Activated CD8-positive, alpha-beta memory T cell treated with anti-CD3 and anti-CD28 coated beads, Interleukin-2, amount 50 U/mL, for 4 hours (primary cell): ENCODE measurements at regions not wholly inside any gene's neighbourhood (a gene's known extent, or its start where the extent isn't known, plus 50 kb on each side); places are given as distances from the start of the nearest gene placed in this dataset.
"Not testable (repeated sequence)": the region's sequence is repeated elsewhere in the genome, so short reads cannot be mapped to it uniquely, and the experiment has no call there.

ENCODE experiments used
- DNase-seq: peaks from one replicate; pipeline ENCODE4 v3.0.0-alpha.2; 2020

DNA sequence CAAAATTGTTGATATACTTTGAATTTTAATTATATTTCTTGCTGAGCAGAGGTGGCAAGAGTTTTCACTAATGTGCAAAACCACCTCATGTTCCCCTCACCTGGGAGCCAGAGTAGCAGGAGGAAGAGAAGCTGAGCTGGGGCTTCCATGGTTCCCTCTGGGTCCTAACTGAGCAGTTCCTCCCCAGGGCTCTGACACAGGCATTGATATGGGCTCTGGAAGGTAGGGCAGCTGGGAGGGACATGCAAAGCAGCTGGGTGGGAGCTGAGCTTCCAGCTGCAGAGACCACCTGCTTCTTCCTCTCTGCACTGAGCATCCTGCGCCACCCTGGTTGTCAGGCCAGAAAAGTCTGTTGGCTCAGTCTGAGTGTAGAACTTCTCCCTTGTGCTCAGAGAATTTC, 336.1 kb downstream of the RPIA start:
- DNase-seq = not testable (repeated sequence)

DNA sequence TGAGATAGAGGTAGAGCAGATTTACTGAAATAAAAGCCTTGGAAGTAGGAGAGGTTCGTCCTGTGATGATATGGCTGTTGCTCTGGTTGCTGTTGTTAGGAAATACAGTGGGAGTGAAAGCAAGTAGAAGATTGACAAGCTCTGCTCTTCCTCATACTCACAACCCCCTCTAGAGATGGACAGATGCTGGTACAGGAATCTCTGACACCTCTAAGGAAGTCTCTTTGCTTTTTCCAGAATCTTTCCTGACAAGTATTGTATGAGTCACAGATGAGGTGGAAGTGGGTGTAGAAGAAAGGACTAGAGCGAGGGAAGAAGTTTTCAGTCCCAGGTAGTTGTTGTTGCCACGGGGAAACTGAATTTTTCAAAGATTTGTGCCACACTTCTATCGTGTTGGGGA, 337.8 kb downstream of the RPIA start:
- not testable (repeated sequence) for DNase-seq

DNA sequence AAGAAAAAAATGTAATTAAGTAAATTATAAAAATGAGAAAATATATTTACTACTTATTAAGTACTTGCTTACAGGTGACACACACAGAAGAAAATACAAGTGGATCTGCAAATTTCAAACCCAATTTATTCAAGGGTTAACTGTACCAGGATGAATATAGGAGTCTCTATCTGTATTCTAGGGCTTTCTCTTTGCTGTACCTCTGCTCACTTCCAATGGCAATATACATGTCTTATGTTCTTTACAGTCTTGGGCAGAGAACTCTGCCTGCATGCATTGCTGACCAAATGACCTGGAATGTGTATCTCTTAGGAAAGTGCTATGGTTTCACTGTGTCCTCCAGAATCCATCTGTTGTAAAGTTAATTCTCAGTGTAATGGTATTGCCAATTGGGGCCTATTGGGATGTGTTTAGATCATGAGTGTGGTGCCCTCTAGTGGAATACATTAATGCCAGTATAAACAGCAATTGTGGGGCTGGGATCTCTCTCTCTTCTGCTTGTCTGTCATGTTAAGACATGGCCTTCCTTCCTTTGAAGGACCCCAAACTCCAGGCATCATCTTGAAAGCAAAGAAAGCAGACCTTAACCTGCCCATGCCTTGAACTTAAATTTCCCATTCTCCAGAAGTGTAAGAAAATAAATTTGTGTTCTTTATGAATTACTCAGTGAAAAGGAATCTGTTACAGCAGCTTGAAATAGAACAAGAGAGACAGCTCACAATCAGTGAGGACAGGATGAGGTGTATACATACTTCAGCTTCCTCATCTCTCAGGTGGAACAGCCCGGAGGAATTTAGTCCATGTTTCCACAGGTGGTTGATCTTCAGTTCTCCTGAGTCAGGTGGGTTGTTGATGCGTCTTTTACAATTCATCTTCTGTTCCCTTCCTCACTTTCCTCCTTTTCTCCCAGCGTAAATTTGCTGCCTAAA, 356.9 kb downstream of the RPIA start:
- DNase-seq = not testable (repeated sequence)

GRCh38 chr2:89058616-89059015, 367.1 kb downstream of the RPIA start:
- DNase-seq = not testable (repeated sequence)

- not testable (repeated sequence) for DNase-seq
Measured at GRCh38 chr2:89061174-89061573, 369.7 kb downstream of the RPIA start.

- DNase-seq = not testable (repeated sequence)
Measured at GRCh38 chr2:89076771-89077170, 385.3 kb downstream of the RPIA start.

DNA sequence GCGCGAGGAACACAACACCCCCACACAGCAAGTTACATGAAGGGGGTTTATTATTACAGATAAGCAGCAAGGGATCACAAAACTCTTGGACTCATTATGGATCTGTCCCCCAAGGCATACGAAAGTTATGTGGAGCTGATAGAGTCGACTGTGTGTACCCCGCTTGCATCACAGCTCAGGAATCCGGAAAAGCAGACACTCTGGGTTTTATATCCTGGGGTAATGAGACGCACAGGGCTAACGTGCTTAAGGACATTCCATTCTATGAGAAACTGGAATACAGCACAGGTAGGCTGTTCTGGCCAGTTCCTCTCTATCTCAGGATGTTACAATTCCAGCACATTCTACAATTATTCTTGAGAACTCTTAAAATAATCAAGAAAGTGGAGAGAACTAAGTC, 401.4 kb downstream of the RPIA start:
- DNase-seq = not testable (repeated sequence)

GRCh38 chr2:89095060-89095459, 403.6 kb downstream of the RPIA start:
- not testable (repeated sequence) for DNase-seq

DNA sequence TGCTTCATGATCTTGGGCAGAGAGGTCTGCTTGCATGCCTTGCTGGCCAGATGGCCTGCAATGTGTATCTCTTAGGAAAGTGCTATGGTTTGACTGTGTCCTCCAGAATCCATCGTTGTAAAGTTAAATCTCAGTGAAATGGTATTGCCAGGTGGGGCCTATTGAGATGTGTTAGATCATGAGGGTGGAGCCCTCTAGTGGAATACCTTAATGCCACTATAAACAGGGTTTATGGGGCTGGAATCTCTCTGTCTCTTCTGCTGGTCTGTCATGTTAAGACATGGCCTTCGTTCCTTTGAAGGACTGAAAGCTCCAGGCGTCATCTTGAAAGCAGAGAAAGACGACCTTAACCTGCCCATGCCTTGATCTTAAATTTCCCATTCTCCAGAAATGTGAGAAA, 411.1 kb downstream of the RPIA start:
- DNase-seq = not testable (repeated sequence)

- not testable (repeated sequence) for DNase-seq
Measured at GRCh38 chr2:89106369-89107019, 415.0 kb downstream of the RPIA start.

DNA sequence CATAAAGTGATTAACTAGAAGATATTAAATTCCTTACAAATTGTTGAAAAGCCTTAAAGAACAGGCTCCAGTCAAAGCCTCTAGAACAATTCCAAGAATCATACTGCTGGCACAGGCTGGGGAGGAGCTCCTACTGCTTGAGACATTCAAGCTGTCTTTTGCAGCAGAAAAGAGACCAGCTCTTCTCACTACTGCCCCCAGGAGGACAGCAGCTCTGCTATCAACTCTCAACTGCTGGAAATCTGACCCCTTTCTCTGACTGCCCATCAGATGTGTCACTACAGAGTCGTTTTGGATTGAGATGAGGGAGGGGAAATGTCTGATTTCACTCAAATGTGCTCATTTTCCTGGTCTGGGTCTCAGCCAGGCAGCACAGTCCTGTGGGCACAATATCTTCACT, 421.0 kb downstream of the RPIA start:
- not testable (repeated sequence) for DNase-seq

- DNase-seq = not testable (repeated sequence)
Measured at GRCh38 chr2:89113286-89113685, 421.8 kb downstream of the RPIA start.

DNA sequence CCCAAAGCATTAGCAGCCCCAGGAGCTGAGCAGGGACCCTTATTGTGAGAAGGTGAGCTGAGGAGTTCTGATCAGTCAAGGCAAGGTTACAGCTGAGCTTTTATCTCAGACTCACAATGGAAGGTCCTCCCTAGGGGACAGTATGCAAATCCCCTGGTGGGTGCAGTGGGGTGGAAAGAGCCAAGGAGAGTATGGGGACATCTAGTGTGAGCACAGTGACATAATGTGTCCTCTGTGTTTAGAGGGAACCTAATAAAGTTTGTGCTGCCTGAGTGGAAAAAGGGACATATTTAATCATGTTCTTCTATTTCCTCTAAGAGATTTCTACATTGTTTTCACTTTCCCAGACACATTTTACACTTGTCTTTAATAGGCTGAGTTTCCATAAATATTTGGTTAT, 438.0 kb downstream of the RPIA start:
- DNase-seq = not testable (repeated sequence)

DNA sequence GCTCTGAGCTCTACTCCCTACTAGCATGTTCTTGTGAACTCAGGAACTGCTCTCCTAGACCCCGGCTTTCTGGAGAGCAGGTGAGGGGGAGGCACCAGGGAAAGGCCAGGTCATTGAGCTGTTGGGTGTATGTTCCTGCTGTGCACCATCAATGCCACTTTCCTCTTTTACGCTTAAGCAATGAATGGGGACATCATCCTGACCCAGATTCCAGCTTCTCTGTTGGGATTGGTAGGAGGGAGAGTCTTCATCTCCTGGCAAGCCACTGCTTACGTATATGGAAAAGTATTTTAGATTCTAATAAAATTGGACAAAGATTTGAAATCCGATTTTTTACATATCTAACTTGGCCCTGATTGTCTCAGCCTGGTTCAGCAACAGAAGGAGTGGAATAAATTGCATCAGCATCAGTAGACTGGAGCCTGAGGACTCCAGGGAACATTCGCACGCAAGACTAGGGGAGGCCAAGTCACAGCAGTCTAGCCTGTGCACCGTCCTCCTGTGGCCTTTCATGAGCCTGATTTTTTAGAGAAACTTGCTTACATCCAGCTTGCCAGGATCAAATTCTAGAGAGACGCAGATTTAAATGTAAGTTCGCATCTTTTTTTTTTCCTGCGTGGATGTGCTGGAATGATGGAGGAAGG, 439.3 kb downstream of the RPIA start:
- not testable (repeated sequence) for DNase-seq

DNA sequence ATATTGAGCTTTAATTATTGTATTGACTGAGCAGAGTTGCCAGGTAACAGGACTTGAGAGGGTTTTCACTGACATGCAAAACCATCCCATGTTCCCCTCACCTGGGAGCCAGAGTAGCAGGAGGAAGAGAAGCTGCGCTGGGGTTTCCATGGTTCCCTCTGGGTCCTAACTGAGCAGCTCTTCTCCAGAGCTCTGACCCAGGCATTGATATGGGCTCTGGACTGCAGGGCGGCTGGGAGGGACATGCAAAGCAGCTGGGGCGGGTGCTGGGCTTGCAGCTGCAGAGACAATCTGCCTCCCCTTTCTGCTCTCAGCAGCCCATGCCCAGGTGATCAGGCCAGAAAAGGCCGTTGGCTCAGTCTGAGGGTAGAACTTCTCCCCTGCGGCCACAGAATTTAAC, 451.5 kb downstream of the RPIA start:
- DNase-seq = not testable (repeated sequence)

DNA sequence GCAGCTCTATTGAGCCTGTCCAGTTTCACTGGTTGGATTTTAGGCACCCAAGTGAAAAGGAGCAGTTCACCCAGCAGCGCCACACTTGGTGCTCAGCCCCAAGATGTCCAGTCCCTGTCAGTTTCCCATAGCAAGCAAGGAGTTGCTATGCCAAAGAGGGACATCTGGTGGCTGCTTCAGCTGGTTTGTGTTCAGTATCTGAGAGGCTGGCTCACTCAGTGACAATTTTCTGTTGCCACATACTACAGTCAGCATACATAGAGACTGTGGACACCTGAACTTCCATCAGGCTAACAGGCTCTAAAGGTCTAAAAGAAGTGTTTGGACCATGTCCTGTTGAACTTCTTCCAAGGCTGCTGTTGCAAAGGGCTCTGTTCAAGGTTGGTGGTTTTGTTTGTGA, 453.9 kb downstream of the RPIA start:
- not testable (repeated sequence) for DNase-seq

DNA sequence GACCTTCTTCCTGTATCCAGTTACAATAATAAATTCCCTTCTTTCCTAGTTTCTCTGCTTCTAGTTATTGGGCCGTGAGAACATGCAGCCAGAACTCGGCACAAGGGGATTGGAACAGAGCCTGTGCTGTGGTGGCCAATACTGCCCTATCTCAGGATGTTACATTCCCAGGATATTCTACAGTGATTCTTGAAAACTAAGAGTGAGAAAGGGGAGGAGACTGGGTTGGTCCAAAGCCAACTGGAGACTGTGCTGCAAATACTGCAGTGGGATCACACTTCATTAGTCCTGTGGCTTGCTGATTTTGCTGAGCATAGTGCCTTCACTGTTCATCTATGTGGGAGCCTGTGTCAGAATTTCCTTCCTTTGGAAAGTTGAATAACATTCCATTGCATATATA, 456.8 kb downstream of the RPIA start:
- not testable (repeated sequence) for DNase-seq

GRCh38 chr2:89151699-89152098, 460.2 kb downstream of the RPIA start:
- not testable (repeated sequence) for DNase-seq

DNA sequence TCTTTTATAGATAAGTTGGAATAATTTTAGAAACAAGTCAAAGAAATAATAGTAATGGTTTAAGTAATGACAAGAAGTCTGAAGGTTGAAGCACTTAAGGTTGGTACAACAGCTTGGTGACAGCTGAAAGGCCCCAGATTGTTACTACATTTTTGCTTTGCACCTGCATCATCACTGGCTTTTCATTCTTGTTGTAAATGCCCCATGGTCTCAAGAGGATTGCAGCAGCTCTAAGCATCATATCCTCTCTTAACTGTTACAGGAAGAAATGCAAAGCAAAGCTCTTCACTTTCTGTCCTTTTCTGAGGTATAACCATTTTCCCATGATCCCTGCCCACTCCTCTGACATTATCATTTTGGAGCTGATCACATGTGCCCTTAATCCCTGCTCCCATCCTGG, 461.0 kb downstream of the RPIA start:
- not testable (repeated sequence) for DNase-seq

GRCh38 chr2:89153210-89153609, 461.7 kb downstream of the RPIA start:
- DNase-seq = not testable (repeated sequence)

DNA sequence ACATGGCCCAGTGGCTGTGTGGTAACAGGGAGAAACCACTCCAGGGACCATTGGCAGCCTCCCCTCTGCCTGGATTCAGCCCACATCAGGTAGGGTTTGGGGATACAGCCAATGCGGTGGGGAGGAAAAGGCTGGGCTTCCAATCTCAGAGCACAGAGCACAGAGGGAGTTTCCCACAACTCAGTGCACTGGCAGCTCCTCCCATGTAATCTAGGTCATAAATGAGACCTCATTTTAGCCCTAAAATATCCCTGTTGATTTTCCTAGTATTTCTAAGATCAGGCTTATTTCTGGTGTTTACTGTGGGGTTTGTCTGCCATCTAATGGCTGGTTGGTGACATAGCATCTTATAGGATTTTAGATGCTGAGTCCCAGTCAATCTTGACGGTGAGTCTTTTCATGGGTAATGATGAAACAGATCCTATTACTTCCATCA, 462.8 kb downstream of the RPIA start:
- not testable (repeated sequence) for DNase-seq

- not testable (repeated sequence) for DNase-seq
Measured at GRCh38 chr2:89160306-89160705, 468.8 kb downstream of the RPIA start.

GRCh38 chr2:89161626-89162025, 470.2 kb downstream of the RPIA start:
- DNase-seq = not testable (repeated sequence)
